Activated naive CD4-positive, alpha-beta T cell treated with anti-CD3 and anti-CD28 coated beads, Interleukin-2, amount 50 U/mL, for 24 hours (primary cell): ENCODE measurements at regions not wholly inside any gene's neighbourhood (a gene's known extent, or its start where the extent isn't known, plus 50 kb on each side); places are given as distances from the start of the nearest gene placed in this dataset.
"Not testable (repeated sequence)": the region's sequence is repeated elsewhere in the genome, so short reads cannot be mapped to it uniquely, and the experiment has no call there.

Experiments
- H3K27ac Mint-ChIP-seq: one replicate; pipeline ENCODE4 v1.8.0; 2021; ENCODE audit warnings: mild to moderate bottlenecking, mixed read lengths
- H3K27me3 Mint-ChIP-seq: one replicate; pipeline ENCODE4 v1.8.0; 2021; ENCODE audit warnings: mixed read lengths
- H3K36me3 Mint-ChIP-seq: one replicate; pipeline ENCODE4 v1.8.0; 2021; ENCODE audit warnings: mixed read lengths
- H3K4me1 Mint-ChIP-seq: one replicate; pipeline ENCODE4 v1.8.0; 2021; ENCODE audit warnings: mixed read lengths
- H3K4me3 Mint-ChIP-seq: one replicate; pipeline ENCODE4 v1.8.0; 2021; ENCODE audit warnings: mild to moderate bottlenecking, mixed read lengths
- H3K9me3 Mint-ChIP-seq: one replicate; pipeline ENCODE4 v1.8.0; 2021; ENCODE audit warnings: mixed read lengths

DNA sequence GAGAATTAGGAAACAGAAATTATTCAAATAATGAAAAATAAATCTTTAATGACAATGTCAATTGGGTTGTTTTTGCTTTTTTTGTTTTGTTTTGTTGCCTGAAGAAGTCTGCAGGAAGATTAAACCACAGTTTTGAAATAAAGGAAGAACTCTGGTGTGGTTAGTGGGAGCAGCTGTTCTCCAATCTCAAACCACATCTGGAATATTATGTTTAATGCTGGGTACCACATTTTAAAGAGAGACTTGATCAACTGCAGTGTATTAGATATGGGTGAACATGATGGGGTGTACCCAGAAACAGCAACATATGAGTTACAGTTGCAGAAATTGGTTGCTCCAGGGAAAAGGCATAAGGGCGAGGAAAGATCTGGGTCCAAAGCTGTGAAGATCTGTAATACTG, 171.2 kb upstream of the RPL34 start:
- peaks cover 16% of the 10 kb centered on the region for H3K4me1 Mint-ChIP-seq
- no peaks in the 10 kb centered on the region for H3K36me3 Mint-ChIP-seq
- H3K4me3 Mint-ChIP-seq, result no peak overlapping the region
- H3K9me3 Mint-ChIP-seq, result no peaks in the 10 kb centered on the region
- H3K27me3 Mint-ChIP-seq, result no peaks in the 10 kb centered on the region
- no peak overlapping the region for H3K27ac Mint-ChIP-seq

DNA sequence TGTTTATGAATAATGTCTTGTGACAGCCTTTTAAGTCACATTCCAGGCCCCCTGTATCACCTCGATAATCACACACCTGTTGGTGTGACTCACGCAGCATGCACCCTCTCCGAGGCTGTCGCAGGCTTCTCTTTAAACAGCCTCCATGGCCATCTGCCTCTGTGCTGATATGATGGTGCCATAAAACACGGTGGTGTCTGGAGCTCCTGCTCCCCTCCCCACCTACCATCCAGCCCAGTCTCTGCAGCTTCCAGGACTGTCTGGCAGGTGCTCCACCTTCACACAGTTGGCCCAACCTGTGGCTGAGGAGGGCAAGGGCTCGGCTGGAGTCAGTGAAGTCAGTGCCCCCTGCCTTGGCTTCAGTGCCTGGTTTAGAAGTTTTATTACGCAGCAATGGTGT, 173.8 kb upstream of the RPL34 start:
- Mint-ChIP-seq H3K27me3 (no peaks in the 10 kb centered on the region), H3K27ac (no peak overlapping the region), H3K4me3 (no peak overlapping the region)

DNA sequence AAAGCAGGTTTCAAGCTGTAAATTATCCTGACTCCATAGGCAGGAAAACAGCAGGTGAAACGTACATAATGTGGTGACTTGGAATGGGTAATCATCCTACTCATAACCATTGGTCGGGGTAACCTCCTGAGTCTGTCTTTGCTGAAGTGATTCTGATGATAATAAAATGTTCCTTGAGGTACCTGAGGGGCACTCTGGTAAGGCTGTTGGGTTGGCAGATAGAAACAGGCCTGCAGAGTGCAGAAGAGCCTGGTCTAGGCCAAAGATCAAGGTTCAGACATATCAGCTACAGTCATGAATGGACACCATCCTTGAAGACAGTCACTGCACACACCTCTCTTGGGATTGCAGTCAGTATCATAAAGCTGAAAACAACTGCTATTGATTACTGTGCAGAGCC, 174.7 kb upstream of the RPL34 start:
- Mint-ChIP-seq H3K4me3 (no peak overlapping the region), H3K27ac (no peak overlapping the region), H3K9me3 (no peaks in the 10 kb centered on the region), H3K4me1 (peaks cover 43% of the 10 kb centered on the region), H3K36me3 (no peaks in the 10 kb centered on the region), H3K27me3 (no peaks in the 10 kb centered on the region)

More for the DNA sequence above, 173.8 kb upstream of the RPL34 start:
- H3K4me1 Mint-ChIP-seq, result peaks cover 35% of the 10 kb centered on the region
- H3K36me3 Mint-ChIP-seq, result no peaks in the 10 kb centered on the region
- H3K9me3 Mint-ChIP-seq, result no peaks in the 10 kb centered on the region

DNA sequence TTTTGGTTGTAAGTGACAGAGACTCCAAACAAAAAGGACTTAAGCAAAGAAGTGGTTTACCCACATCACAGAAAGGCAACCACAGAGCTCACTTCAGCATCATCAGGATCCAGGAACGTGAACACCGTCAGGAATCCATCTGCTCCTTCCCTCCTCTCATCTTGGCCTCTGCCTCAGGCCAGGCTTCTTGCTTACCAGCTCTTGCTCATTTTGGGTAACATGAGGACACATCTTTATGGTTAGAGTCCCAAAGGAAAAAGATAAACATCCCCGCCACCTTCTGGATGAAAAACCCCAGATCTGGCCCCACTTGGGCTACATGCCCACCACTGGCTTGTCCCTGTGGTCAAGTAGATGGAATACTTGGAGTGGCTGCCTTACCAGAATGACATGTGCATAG, 176.8 kb upstream of the RPL34 start:
- Mint-ChIP-seq H3K27ac (no peak overlapping the region), H3K4me1 (peaks cover 43% of the 10 kb centered on the region), H3K9me3 (no peaks in the 10 kb centered on the region), H3K27me3 (no peaks in the 10 kb centered on the region), H3K36me3 (no peaks in the 10 kb centered on the region), H3K4me3 (no peak overlapping the region)

DNA sequence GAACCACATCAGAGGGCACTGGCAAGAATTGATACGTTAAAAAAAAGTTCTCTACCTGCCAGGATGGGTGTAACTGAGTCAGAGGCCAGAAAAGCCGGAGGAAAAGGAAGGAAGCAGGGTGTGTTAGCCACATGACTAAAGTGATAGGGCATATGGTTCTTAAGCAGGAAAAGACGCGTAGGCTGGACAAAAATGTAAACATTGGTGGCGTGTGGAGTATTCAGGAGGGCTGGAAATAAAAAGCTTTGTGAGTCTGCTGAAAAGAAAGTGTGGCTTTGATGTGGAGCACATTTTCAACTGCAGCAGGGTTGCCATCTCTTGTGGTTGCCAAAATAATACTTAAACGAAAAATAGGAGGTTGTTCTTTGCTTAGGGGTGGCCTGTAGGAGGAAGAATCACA, 186.5 kb upstream of the RPL34 start:
- Mint-ChIP-seq H3K4me3 (peak overlapping the region; percentile 68), H3K36me3 (no peaks in the 10 kb centered on the region)

DNA sequence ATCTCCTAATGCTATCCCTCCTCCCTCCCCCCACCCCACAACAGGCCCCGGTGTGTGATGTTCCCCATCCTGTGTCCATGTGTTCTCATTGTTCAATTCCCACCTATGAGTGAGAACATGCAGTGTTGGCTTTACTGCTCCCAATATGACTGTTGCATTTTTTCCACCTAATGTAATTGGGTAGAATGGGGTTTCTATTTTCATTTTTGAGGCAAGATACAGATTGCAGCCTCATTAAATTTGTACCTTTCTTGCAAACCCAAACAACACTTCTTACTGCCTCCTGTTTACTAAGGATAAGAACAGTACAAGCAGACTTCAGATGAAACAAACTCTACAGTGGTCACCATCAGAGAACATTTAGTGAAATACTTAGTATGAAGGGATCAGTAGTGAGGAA, 187.0 kb upstream of the RPL34 start:
- not testable (repeated sequence) for H3K27me3 Mint-ChIP-seq, H3K36me3 Mint-ChIP-seq, H3K9me3 Mint-ChIP-seq
- Mint-ChIP-seq H3K27ac (peak overlapping the region; percentile 70), H3K4me3 (peak overlapping the region; percentile 68), H3K4me1 (peaks cover 55% of the 10 kb centered on the region)

More for the DNA sequence above, 186.5 kb upstream of the RPL34 start:
- H3K27ac Mint-ChIP-seq, result peak overlapping the region; percentile 70
- no peaks in the 10 kb centered on the region for H3K9me3 Mint-ChIP-seq
- H3K27me3 Mint-ChIP-seq, result no peaks in the 10 kb centered on the region
- peaks cover 58% of the 10 kb centered on the region for H3K4me1 Mint-ChIP-seq

DNA sequence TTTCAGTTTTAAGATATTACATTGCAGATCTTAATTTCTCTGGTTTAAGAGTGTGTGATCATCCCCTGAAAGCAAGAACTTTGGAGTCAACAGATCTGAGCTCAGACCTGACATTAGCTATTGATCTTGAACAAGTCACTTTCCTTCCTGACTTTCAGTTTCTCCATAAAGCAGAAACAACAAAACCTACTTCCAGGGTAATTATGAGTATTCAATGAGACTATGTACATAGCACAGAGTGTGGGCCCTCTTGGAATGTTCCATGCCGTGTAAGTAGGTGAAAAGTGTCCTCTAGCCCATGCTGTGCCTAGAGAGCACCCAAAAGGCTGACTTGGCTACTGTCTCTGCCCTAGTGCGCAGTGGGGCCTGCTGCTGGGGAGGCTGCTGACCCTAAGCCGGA, 188.0 kb upstream of the RPL34 start:
- Mint-ChIP-seq H3K4me3 (peak overlapping the region; percentile 1), H3K4me1 (peaks cover 58% of the 10 kb centered on the region), H3K36me3 (no peaks in the 10 kb centered on the region), H3K27ac (peak overlapping the region; percentile 79), H3K9me3 (no peaks in the 10 kb centered on the region), H3K27me3 (no peaks in the 10 kb centered on the region)

DNA sequence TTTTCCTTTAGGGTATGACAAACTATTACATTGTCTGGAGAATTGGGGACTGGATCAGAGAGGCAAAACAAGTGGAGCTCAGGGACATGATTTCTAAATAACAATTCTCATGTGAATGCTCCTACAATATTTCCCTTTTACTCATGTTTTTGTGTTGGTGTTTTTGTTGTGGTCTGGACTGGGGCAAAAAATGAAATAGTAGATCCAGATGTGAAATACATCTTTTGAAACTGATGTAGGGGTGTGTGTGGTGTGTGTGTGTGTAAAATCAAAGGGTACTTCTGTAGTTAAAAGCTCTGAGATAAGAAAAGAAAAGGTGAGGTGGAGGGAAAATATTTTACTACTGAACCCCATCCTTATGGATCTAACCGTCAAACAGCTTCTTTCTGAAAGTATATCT, 188.4 kb upstream of the RPL34 start:
- peaks cover 58% of the 10 kb centered on the region for H3K4me1 Mint-ChIP-seq
- peak overlapping the region; percentile 79 for H3K27ac Mint-ChIP-seq
- no peaks in the 10 kb centered on the region for H3K27me3 Mint-ChIP-seq
- H3K9me3 Mint-ChIP-seq, result no peaks in the 10 kb centered on the region
- H3K4me3 Mint-ChIP-seq, result peak overlapping the region; percentile 1
- H3K36me3 Mint-ChIP-seq, result no peaks in the 10 kb centered on the region

DNA sequence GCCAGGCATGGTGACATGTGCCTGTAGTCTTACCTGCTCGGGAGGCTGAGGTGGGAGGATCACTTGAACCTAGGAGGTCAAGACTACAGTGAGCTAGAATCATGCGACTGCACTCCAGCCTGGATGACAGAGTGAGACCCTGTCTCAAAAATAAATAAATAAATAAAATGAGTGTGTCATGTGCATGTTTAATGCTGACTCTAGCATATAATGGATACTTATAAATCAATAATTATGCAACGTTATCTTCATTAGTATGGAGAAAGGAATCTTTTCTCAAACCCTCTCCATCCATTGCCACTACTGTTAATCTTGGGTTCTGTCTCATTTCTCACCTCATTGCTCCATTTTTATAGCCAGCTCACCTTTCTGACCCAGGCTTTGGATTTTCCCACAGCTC, 189.5 kb upstream of the RPL34 start:
- Mint-ChIP-seq H3K9me3 (no peaks in the 10 kb centered on the region), H3K27ac (no peak overlapping the region), H3K36me3 (no peaks in the 10 kb centered on the region), H3K4me1 (peaks cover 68% of the 10 kb centered on the region), H3K4me3 (no peak overlapping the region), H3K27me3 (no peaks in the 10 kb centered on the region)

DNA sequence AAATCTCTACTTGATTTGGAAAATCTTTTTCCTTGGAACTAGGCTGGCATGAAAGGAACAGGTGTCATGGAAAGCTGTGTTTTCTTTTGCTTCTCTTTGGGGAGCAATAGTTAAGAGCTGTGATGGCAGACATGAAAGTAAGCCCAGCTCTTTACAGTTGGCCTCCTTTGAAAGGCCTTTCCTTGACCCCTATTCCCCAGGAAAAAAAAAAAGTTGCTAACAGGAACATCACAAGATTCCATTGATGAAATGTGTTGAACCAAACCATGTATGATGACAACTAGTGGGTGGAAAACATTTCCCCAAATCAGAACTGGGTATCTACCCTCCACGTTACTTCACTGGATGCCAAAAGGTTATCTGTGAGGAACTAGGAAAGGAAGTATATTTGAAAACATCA, 190.7 kb upstream of the RPL34 start:
- H3K4me3 Mint-ChIP-seq, result no peak overlapping the region
- H3K9me3 Mint-ChIP-seq, result no peaks in the 10 kb centered on the region
- H3K27ac Mint-ChIP-seq, result peak overlapping the region; percentile 66
- no peaks in the 10 kb centered on the region for H3K27me3 Mint-ChIP-seq
- no peaks in the 10 kb centered on the region for H3K36me3 Mint-ChIP-seq
- H3K4me1 Mint-ChIP-seq, result peaks cover 60% of the 10 kb centered on the region

DNA sequence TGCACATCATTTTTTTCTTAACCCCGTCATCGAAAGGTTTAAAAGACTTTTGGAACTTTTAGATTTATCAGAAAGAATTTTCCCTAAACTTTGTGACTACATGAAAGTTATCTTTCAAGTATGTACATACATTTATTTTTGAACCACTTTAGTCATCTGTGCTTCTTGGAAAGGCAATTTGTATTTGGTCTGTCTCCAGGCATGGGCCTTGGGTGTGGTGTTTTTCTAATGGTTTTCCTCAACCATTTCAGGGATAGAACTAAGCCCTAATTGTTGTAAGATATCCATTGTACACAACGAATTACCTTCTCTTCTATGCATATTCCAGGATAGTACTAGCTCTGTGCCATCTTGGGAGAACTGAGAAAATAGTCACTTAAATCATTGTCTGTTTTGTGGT, 191.5 kb upstream of the RPL34 start:
- Mint-ChIP-seq H3K4me3 (no peak overlapping the region), H3K27ac (no peak overlapping the region), H3K36me3 (no peaks in the 10 kb centered on the region), H3K27me3 (no peaks in the 10 kb centered on the region), H3K9me3 (peaks cover 4% of the 10 kb centered on the region), H3K4me1 (peaks cover 53% of the 10 kb centered on the region)

DNA sequence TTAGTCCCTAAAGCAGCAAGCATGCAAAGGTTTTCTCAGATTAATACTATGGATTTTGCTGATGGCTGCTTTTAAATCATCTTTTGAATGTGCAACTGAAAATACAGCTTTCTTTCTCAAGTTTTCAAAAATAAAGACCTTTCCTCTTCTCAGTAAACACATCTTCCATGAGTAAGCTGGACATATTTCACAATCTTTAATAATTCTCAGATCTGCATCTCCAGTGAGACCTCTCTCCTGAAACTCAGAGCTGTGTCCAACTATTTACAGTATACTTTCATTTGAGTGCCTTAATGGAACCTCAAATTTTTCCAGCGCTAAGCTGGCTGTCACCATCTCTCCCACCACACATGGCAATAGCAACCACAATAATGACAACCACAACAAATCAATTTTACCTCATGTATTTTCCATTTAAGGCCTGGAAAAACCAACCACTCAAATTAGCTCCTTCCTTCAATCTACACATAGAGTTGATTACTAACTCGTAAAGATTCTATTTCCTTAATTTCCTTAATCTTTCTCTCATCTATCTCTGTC, 192.4 kb upstream of the RPL34 start:
- H3K9me3 Mint-ChIP-seq, result peaks cover 4% of the 10 kb centered on the region

DNA sequence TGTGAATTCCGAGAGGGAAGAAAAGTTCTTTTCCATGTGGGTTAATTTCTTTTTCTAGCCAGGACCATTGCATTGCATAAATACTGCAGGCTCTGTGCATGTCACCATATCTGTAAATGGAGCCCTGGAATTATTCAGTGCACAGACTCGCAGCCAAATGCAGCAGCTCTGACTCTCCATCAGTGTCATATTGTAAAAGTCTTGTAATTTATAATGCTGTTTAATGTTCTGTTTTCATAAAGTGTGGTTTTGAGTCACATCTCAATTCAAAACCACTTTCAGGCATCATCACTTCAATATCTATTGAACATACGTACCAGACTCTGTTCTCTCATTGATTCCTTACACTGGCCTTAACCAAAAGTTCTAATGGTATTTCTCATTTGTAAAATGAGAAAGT, 193.9 kb upstream of the RPL34 start:
- H3K27ac Mint-ChIP-seq, result peak overlapping the region; percentile 81
- peaks cover 4% of the 10 kb centered on the region for H3K9me3 Mint-ChIP-seq
- no peak overlapping the region for H3K4me3 Mint-ChIP-seq
- H3K4me1 Mint-ChIP-seq, result peaks cover 30% of the 10 kb centered on the region
- peaks cover 2% of the 10 kb centered on the region for H3K36me3 Mint-ChIP-seq
- H3K27me3 Mint-ChIP-seq, result no peaks in the 10 kb centered on the region

More for the DNA sequence above, 192.4 kb upstream of the RPL34 start:
- H3K36me3 Mint-ChIP-seq, result no peaks in the 10 kb centered on the region
- H3K27me3 Mint-ChIP-seq, result no peaks in the 10 kb centered on the region
- no peak overlapping the region for H3K27ac Mint-ChIP-seq
- H3K4me3 Mint-ChIP-seq, result no peak overlapping the region
- peaks cover 45% of the 10 kb centered on the region for H3K4me1 Mint-ChIP-seq

DNA sequence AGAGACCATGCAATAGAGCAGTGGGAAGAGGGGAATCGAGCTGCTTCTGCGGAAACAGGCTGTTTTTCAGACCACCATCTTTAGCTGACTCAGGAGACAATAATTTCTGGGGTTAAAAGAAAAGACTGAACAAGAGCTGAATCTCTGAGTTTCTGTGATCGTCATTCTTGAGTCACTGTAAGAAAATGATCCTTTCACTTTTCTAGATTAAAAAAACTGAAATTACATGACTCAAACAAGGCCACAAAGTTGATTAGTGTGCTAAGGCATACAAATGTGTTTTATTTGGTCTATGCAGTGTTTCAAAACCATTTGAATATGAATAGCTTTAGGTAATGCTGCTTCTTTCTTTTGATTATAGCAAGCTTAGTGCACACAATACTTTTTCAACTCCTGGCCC, 194.4 kb upstream of the RPL34 start:
- peaks cover 4% of the 10 kb centered on the region for H3K9me3 Mint-ChIP-seq
- H3K4me1 Mint-ChIP-seq, result peaks cover 30% of the 10 kb centered on the region
- H3K4me3 Mint-ChIP-seq, result no peak overlapping the region
- no peaks in the 10 kb centered on the region for H3K27me3 Mint-ChIP-seq
- H3K27ac Mint-ChIP-seq, result peak overlapping the region; percentile 81
- H3K36me3 Mint-ChIP-seq, result peaks cover 2% of the 10 kb centered on the region

DNA sequence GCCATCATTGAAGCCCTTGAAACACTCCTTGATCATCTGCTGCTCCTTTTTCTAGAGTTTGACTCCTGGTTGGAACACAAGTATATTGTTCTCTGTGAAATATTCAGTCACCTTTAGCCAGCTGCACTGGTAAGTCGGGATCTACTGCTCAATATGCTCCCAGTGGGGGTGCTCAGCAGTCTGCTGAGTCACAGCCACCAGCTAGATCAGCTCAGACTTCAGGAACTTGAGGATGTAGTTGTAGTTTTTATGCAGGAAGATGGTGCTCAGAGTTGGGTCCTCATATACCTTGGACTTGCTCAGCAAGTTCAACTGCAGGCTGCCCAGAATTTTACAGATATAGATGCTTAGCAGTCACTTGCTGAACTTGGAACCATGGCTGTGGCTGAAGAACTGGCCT, 202.5 kb upstream of the RPL34 start:
- H3K4me1 Mint-ChIP-seq, result peaks cover 20% of the 10 kb centered on the region
- H3K27me3 Mint-ChIP-seq, result no peaks in the 10 kb centered on the region
- H3K36me3 Mint-ChIP-seq, result peaks cover 2% of the 10 kb centered on the region
- H3K27ac Mint-ChIP-seq, result no peak overlapping the region
- H3K4me3 Mint-ChIP-seq, result no peak overlapping the region
- no peaks in the 10 kb centered on the region for H3K9me3 Mint-ChIP-seq

DNA sequence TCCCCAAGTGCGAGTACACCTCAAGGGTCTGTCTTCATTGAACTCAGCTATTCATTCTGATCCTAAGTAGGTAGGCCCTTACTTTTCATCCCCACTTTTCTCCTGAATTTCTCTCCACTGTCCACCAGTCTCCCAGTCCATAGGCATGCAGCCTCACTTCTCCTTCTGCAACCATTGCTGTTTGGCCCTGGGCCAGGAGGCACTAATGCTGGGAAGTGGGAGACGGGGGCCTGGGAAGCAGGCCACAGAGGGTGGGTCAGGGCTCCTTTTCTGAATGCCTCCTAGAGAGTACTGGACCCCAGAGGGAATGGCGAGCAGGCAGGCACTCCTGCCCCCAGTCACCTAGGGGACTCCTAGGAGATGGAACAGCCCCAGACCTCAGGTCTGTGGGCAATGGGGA, 203.5 kb upstream of the RPL34 start:
- H3K36me3 Mint-ChIP-seq, result no peaks in the 10 kb centered on the region
- no peak overlapping the region for H3K27ac Mint-ChIP-seq
- no peaks in the 10 kb centered on the region for H3K27me3 Mint-ChIP-seq
- H3K4me1 Mint-ChIP-seq, result peaks cover 20% of the 10 kb centered on the region
- H3K9me3 Mint-ChIP-seq, result no peaks in the 10 kb centered on the region
- H3K4me3 Mint-ChIP-seq, result no peak overlapping the region

DNA sequence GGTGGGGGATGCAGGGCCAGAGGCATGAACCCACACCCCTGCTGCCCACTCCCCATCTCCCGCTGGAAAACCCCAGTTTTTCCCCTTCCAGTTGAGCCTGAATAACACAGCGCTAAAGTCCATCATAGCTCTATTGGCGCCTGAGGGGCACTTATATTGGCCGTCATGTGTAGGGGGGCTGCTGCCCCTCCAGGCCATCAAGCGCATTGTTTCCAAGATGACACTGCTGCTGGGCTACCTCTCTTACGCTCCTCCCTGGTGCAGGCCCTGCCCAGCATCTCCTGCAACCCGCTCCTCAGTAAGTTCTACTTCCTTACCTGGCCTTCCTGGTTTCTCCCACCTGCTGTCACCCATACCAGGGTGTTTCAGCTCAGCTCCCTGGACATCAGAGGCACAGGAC, 205.0 kb upstream of the RPL34 start:
- H3K27ac Mint-ChIP-seq, result no peak overlapping the region
- H3K36me3 Mint-ChIP-seq, result no peaks in the 10 kb centered on the region

More for the DNA sequence above, 205.0 kb upstream of the RPL34 start:
- H3K4me3 Mint-ChIP-seq, result no peak overlapping the region
- H3K9me3 Mint-ChIP-seq, result no peaks in the 10 kb centered on the region
- H3K27me3 Mint-ChIP-seq, result no peaks in the 10 kb centered on the region
- peaks cover 20% of the 10 kb centered on the region for H3K4me1 Mint-ChIP-seq
